ENCODE measurements at regions not wholly inside any gene's neighbourhood (a gene's known extent, or its start where the extent isn't known, plus 50 kb on each side); places are given as distances from the start of the nearest gene placed in this dataset.
A peak's percentile ranks its signal among the peaks of the same experiment; 100 is the strongest.

- H4K8ac ChIP-seq (replicated peaks; ENCODE audit: insufficient read length, low read depth, low read length): no peak overlapping the region
- no peak overlapping the region for H3K18ac ChIP-seq (ENCODE audit: insufficient read length, low read depth, low read length)
- H2AK5ac ChIP-seq (ENCODE audit: insufficient read length, low read length): no peak overlapping the region
- no peaks in the 10 kb centered on the region for H3K9me3 Mint-ChIP-seq
- H3K56ac ChIP-seq (ENCODE audit: insufficient read length, low read depth, low read length): no peak overlapping the region
- WGBS (ENCODE audit: extremely low coverage, insufficient read length, low lambda C conversion rate): no CpG with 5 or more reads among the region's 10 CpGs
- no peak overlapping the region for H3K23ac ChIP-seq (ENCODE audit: insufficient read length, low read depth, low read length)
- H2AFZ ChIP-seq (ENCODE audit: low read length): no peak overlapping the region
- H2BK120ac ChIP-seq (ENCODE audit: low read depth, low read length, poor library complexity, severe bottlenecking): no peak overlapping the region
- H2BK12ac ChIP-seq (ENCODE audit: insufficient read length, low read depth, low read length): no peak overlapping the region
- H3K23me2 ChIP-seq (ENCODE audit: insufficient read length, low read depth, low read length, poor library complexity, severe bottlenecking): no peaks in the 10 kb centered on the region
- no peak overlapping the region for H3K14ac ChIP-seq (ENCODE audit: insufficient read depth, low read length)
- H4K5ac ChIP-seq (ENCODE audit: insufficient read length, low read depth, low read length): no peak overlapping the region
- DNase-seq: no peak
- no peak overlapping the region for H3K9ac ChIP-seq (ENCODE audit: extremely low read depth, insufficient read length, low read length)
- TF ChIP-seq, protein P1, sequence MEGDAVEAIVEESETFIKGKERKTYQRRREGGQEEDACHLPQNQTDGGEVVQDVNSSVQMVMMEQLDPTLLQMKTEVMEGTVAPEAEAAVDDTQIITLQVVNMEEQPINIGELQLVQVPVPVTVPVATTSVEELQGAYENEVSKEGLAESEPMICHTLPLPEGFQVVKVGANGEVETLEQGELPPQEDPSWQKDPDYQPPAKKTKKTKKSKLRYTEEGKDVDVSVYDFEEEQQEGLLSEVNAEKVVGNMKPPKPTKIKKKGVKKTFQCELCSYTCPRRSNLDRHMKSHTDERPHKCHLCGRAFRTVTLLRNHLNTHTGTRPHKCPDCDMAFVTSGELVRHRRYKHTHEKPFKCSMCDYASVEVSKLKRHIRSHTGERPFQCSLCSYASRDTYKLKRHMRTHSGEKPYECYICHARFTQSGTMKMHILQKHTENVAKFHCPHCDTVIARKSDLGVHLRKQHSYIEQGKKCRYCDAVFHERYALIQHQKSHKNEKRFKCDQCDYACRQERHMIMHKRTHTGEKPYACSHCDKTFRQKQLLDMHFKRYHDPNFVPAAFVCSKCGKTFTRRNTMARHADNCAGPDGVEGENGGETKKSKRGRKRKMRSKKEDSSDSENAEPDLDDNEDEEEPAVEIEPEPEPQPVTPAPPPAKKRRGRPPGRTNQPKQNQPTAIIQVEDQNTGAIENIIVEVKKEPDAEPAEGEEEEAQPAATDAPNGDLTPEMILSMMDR (conservative IDR thresholded peaks at IDR 0.05): no peak
- H3K4ac ChIP-seq (ENCODE audit: low read depth, low read length): no peak overlapping the region
- no peak overlapping the region for H2BK15ac ChIP-seq (ENCODE audit: low read depth, low read length)
- H3K4me1 ChIP-seq (ENCODE audit: insufficient read depth, low read length): no peaks in the 10 kb centered on the region; the same call in 1 of the 2 replicates
- no peak overlapping the region for H3K4me2 ChIP-seq (ENCODE audit: insufficient read depth, insufficient read length, low read length)
- no peak overlapping the region for H3T11ph ChIP-seq (ENCODE audit: low read length)
- 0 out of 2 replicates have a peak, but pooled peaks cover 1% of the 10 kb centered on the region for H3K79me2 ChIP-seq (ENCODE audit: insufficient read depth, low read length)
- no peaks in the 10 kb centered on the region for H3K27me3 ChIP-seq (ENCODE audit: insufficient read depth, low read length)
- H3K4me3 Mint-ChIP-seq: no peak overlapping the region
- H4K91ac ChIP-seq (ENCODE audit: insufficient read length, low read depth, low read length): no peak overlapping the region
- no peak overlapping the region for H2BK20ac ChIP-seq (ENCODE audit: low read depth, low read length, poor library complexity, severe bottlenecking)
- H3K27me3 Mint-ChIP-seq (ENCODE audit: low read depth): no peaks in the 10 kb centered on the region
- no peak overlapping the region for H3K27ac ChIP-seq (ENCODE audit: insufficient read length, low read depth, low read length)
- no peaks in the 10 kb centered on the region for H3K36me3 Mint-ChIP-seq (ENCODE audit: insufficient read depth in 1 of 3, low read depth in 3 of 3)
- no peak overlapping the region for H2BK5ac ChIP-seq (ENCODE audit: insufficient read length, low read length)
- H4K20me1 ChIP-seq (ENCODE audit: control insufficient read depth, insufficient read depth, insufficient read length): no peaks in the 10 kb centered on the region
- no peaks in the 10 kb centered on the region for H3K9me3 ChIP-seq (ENCODE audit: control insufficient read depth, low read depth, low read length)
- peak overlapping the region in 1 of 3 experiments; percentile 52; a peak in 1 of 7 replicates for H3K27ac Mint-ChIP-seq
- H3K4me1 Mint-ChIP-seq: peaks cover 22 to 25% of the 10 kb centered on the region in 2 experiments
- H3K79me1 ChIP-seq (ENCODE audit: insufficient read depth, low read depth, low read length, poor library complexity, severe bottlenecking): no peaks in the 10 kb centered on the region
Observed at GRCh38 chr13:34155931-34156607, 338.1 kb downstream of the RFC3 start.

All from H9 (cell line).